C4-2B (cell line): ENCODE measurements at regions not wholly inside any gene's neighbourhood (a gene's known extent, or its start where the extent isn't known, plus 50 kb on each side); places are given as distances from the start of the nearest gene placed in this dataset.

Experiments used
- ZFX ChIP-seq: fragments of 450-650 bp; IDR thresholded peaks from 2 replicates; pipeline ENCODE4 v1.6.1; 2017
- TF ChIP-seq, protein P1 (sequence below): fragments of 450-650 bp; conservative IDR thresholded peaks from 2 replicates; pipeline ENCODE4 v1.5.1; 2017; ENCODE audit warnings: mild to moderate bottlenecking

DNA sequence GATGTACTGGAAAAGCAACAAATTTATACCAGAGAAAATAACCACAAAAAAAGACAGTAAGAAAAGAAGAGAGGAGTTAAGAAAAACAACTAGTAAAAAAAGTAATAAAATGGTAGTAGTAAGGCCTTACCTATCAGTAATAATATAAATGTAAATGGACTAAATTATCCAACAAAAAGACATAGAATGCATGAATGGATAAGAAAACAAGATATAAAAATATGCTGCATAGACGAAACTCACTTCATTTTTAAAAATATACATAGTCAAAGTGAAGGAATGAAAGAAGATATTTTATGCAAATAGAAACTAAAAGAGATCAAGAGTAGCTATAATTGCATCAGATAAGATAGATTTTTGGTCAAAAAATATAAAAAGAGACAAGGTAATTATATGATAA, 739.1 kb downstream of the DNAJB9 start:
- TF ChIP-seq, protein P1, sequence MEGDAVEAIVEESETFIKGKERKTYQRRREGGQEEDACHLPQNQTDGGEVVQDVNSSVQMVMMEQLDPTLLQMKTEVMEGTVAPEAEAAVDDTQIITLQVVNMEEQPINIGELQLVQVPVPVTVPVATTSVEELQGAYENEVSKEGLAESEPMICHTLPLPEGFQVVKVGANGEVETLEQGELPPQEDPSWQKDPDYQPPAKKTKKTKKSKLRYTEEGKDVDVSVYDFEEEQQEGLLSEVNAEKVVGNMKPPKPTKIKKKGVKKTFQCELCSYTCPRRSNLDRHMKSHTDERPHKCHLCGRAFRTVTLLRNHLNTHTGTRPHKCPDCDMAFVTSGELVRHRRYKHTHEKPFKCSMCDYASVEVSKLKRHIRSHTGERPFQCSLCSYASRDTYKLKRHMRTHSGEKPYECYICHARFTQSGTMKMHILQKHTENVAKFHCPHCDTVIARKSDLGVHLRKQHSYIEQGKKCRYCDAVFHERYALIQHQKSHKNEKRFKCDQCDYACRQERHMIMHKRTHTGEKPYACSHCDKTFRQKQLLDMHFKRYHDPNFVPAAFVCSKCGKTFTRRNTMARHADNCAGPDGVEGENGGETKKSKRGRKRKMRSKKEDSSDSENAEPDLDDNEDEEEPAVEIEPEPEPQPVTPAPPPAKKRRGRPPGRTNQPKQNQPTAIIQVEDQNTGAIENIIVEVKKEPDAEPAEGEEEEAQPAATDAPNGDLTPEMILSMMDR: no peak
- no peak for TF ChIP-seq ZFX
